ENCODE measurements at regions not wholly inside any gene's neighbourhood (a gene's known extent, or its start where the extent isn't known, plus 50 kb on each side); places are given as distances from the start of the nearest gene placed in this dataset.

DNA sequence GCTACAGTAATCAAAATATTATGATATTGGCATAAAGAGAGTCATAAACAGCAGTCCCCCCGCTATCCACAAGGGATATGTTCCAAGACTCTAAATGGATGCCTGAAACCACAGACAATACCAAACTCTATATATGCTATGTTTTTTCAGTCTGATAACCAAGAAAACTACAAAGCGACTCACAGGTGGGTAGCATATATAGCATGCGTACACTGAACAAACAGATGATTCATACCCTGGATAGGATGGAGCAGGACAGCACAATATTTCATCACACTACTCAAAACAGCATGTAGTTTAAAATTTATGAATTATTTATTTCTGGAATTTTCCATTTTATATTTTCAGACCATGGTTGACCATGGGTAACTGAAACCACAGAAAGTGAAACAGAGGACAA, 87.0 kb upstream of the PPP2R3A start:
- no peak for DNase-seq

DNA sequence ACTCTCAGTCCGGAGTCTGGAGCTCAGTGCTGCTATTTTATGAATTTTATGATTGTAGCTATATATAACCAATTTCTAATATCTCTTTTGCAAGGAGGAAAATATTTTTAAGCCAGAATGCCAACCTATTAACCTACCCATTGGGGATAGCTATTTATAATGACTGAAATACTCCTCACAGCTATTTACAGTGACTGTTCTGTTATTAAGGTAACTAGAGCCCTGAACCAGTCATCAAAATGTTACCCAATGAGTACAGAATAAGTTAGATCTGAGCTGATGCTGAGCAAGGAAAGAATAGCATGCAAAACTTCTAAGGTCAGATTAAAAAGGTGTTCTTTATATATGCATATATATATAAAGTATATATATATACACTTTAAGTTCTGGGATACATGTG, 79.6 kb upstream of the PPP2R3A start:
- no peak for DNase-seq

GRCh38 chr3:135887220-135887619, 78.3 kb upstream of the PPP2R3A start:
- DNase-seq: no peak

GRCh38 chr3:135889443-135889842, 76.1 kb upstream of the PPP2R3A start:
- no peak for DNase-seq

GRCh38 chr3:135891121-135891520, 74.4 kb upstream of the PPP2R3A start:
- no peak for DNase-seq

GRCh38 chr3:135895106-135895733, 70.3 kb upstream of the PPP2R3A start:
- peak; percentile 1 to 6 for DNase-seq

DNA sequence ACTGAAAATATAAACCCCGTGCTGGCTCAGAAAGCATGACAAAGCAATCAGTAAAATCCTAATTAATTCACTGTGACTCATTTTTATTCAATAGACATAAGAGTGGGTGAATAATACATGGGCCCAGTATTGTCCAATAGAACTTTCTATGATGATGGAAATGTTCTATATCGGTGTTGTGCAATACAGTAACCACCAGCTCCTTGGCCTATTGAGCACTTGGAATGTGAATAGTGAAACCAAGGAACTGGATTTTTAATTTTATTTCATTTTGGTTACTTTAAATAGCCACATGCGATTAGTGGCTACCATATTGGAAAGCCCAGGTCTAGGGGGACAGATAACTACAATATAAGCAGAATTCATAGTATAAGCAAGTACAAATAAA, 69.8 kb upstream of the PPP2R3A start:
- no peak for DNase-seq

DNA sequence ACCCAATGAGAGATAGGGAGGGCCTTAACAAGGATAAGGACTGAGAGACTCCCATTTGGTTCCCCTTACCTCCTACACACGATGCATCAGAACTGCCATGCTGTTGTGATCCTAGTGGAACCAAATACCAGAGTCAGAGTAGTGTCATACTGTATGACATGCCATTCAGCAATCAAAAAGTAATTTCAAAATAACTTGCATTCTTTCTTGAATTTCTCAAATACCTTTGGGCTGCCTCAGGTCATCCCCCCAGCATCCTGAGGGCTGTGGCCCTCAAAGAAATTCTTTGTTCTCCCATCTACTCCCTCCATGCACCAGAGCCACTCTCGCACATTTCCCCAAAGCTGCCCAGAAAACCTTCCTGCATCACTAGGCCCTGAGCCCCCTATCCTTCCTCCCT, 68.9 kb upstream of the PPP2R3A start:
- DNase-seq: no peak

DNA sequence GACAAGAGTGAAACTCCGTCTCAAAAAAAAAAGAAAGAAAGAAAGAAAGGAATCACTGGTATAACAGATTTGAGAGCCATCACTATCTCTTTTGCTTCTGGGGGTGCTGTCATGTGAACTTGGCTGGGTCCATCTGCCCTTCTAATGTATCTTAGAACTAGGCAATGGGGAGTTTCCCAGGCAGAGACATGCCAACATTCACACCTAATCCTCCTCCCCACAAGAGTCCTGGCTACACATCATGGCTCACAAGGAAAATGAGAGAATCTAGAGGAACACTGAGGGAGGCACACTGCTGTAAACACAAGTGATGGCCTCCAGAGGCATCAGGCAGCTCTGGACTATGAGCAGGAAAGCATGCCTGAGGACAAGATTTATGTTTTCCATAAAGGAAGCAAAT, 67.8 kb upstream of the PPP2R3A start:
- DNase-seq: no peak

- no peak for DNase-seq
Observed at GRCh38 chr3:135898774-135899173, 66.8 kb upstream of the PPP2R3A start.

DNA sequence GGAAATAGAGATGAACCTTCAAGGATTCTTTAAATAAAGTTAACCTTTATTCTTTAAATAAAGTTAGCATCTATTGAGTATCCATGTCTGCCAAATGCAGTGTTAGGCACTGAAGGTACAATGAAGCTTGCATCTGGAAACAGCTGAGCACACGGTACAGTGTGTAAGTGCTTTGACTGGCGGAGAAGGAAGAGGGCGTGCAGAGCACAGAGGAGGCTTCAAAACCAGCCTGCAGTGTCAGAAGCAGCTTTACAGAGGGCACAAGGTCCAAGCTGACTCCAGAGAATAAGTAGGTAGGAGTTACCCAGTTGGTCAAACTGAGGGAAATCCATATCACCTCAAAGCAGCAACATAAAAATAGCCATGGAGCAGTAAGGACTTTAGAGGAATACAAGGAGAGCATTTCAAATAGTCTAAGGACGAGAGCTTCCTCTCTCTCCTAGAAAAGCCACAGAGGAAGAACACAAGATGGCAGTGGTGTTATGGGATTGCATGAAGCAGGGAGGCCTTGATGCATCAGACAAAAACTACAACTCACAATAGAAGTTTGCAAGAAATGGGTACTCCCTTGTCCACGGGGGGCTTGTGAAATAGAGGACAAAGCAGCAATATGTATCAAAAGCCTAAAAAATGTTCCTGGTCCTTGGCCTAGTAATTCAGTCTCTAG, 60.3 kb upstream of the PPP2R3A start:
- no peak for DNase-seq

DNA sequence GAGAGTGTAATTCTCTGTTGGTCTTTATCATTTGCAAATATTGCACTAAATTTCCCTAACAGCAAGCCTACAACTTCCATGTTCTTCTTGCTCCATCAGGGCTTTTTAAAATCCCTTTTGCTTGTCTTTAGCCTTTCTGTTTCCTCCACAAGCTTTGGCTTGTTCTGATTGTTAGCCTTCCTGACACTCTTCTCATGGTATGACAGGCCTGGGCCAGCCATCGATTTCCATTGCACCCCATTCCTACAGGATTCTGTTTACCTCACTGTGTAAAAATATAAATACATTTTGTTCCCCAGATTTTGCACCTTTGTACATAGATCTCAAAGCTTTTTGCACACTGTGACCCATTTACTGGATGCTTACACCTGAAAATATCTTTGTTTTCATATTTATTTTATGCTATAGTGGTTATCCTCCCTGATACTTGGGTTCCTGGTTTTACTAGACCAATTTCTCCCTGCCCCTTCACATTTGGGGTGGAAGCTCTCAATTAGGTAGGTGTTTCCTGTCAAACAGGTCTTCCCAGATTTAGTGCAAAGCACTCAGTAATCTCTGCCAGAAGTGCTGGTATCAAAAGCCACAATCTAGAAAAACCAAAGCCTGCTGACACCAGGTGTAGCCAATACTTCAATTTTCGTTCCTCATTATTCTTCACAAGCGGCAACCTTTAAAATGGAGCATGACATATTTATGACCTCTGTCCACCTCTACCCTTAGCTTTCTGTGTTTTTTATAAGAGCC, 57.9 kb upstream of the PPP2R3A start:
- DNase-seq: no peak

GRCh38 chr3:135908225-135908624, 57.3 kb upstream of the PPP2R3A start:
- no peak for DNase-seq

- no peak for DNase-seq
Observed at GRCh38 chr3:135908737-135909136, 56.8 kb upstream of the PPP2R3A start.

- DNase-seq: no peak
Observed at GRCh38 chr3:135911110-135911509, 54.4 kb upstream of the PPP2R3A start.

DNA sequence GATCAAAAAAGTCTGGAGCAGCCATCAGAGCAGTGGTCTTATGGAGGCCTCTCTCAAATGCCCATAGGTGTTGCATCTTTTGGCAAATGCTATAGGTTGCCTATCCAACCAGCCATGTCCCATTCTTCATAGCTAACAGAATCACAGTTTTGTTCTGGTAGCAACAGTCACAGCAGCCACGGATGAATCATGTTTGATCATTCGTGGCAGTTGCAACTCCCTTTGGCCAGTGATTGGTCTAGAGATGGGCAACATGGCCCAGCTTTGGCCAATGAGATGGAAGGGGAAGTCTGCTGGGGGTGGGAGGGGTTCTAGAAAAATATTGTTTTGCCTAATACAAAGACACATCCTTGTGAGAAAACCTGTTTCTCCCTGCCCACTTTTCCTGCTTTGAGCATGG, 50.3 kb upstream of the PPP2R3A start:
- no peak for DNase-seq

All from activated CD4-positive, alpha-beta T cell treated with anti-CD3 and anti-CD28 coated beads, Interleukin-2, amount 50 U/mL, for 4 hours (primary cell).